ENCODE measurements at regions not wholly inside any gene's neighbourhood (a gene's known extent, or its start where the extent isn't known, plus 50 kb on each side); places are given as distances from the start of the nearest gene placed in this dataset.

GRCh38 chr3:120544361-120544760 is 51.8 kb upstream of the NDUFB4 start:
- H3K9me3 ChIP-seq (ENCODE audit: control insufficient read depth in 2 of 2, insufficient read depth in 1 of 2, low read depth in 1 of 2, low read length in 1 of 2), result no peaks in the 10 kb centered on the region
- H3K27me3 ChIP-seq (ENCODE audit: control insufficient read depth in 3 of 3, insufficient read depth in 3 of 3, low read length in 3 of 3), result no peaks in the 10 kb centered on the region
- no peak overlapping the region for H3K27ac ChIP-seq (ENCODE audit: low read depth in 1 of 3, low read length in 2 of 3)
- no peak overlapping the region for H3K4me3 ChIP-seq (ENCODE audit: low read depth in 1 of 3, low read length in 3 of 3)
- FAIRE-seq (no peak), DNase-seq (no peak)
- no peaks in the 10 kb centered on the region for H3K36me3 ChIP-seq (ENCODE audit: control insufficient read depth in 3 of 3, insufficient read depth in 2 of 3, low read depth in 1 of 3, low read length in 3 of 3)
- 82 to 91% (median 84%) methylated on average over 2 of the region's 2 CpGs for WGBS, 3 donors
- H3K4me1 ChIP-seq (ENCODE audit: control insufficient read depth in 3 of 3, insufficient read depth in 2 of 3, low read depth in 1 of 3, low read length in 2 of 3), result no peaks in the 10 kb centered on the region

GRCh38 chr3:120536642-120537041 is 59.5 kb upstream of the NDUFB4 start:
- H3K4me3 ChIP-seq (ENCODE audit: low read depth in 1 of 3, low read length in 3 of 3), result no peak overlapping the region
- no peak for DNase-seq
- 48 to 60% (median 54%) methylated on average over 3 of the region's 3 CpGs for WGBS, 3 donors

GRCh38 chr3:120532969-120533368 is 63.2 kb upstream of the NDUFB4 start:
- no peak for DNase-seq
- no peak overlapping the region for H3K4me3 ChIP-seq (ENCODE audit: low read depth in 1 of 3, low read length in 3 of 3)
- no peaks in the 10 kb centered on the region for H3K9me3 ChIP-seq (ENCODE audit: control insufficient read depth in 2 of 2, insufficient read depth in 1 of 2, low read depth in 1 of 2, low read length in 1 of 2)
- H3K4me1 ChIP-seq (ENCODE audit: control insufficient read depth in 3 of 3, insufficient read depth in 2 of 3, low read depth in 1 of 3, low read length in 2 of 3), result no peaks in the 10 kb centered on the region
- no peak overlapping the region for H3K27ac ChIP-seq (ENCODE audit: low read depth in 1 of 3, low read length in 2 of 3)
- H3K36me3 ChIP-seq (ENCODE audit: control insufficient read depth in 3 of 3, insufficient read depth in 2 of 3, low read depth in 1 of 3, low read length in 3 of 3), result no peaks in the 10 kb centered on the region
- H3K27me3 ChIP-seq (ENCODE audit: control insufficient read depth in 3 of 3, insufficient read depth in 3 of 3, low read length in 3 of 3), result no peaks in the 10 kb centered on the region
- 63 to 75% (median 74%) methylated on average over 2 of the region's 2 CpGs for WGBS, 3 donors
- no peak for FAIRE-seq

More at GRCh38 chr3:120536642-120537041, 59.5 kb upstream of the NDUFB4 start:
- no peaks in the 10 kb centered on the region for H3K4me1 ChIP-seq (ENCODE audit: control insufficient read depth in 3 of 3, insufficient read depth in 2 of 3, low read depth in 1 of 3, low read length in 2 of 3)
- no peaks in the 10 kb centered on the region for H3K27me3 ChIP-seq (ENCODE audit: control insufficient read depth in 3 of 3, insufficient read depth in 3 of 3, low read length in 3 of 3)
- no peaks in the 10 kb centered on the region for H3K36me3 ChIP-seq (ENCODE audit: control insufficient read depth in 3 of 3, insufficient read depth in 2 of 3, low read depth in 1 of 3, low read length in 3 of 3)
- no peak overlapping the region for H3K27ac ChIP-seq (ENCODE audit: low read depth in 1 of 3, low read length in 2 of 3)
- H3K9me3 ChIP-seq (ENCODE audit: control insufficient read depth in 2 of 2, insufficient read depth in 1 of 2, low read depth in 1 of 2, low read length in 1 of 2), result no peaks in the 10 kb centered on the region
- FAIRE-seq, result no peak

- FAIRE-seq, result no peak
- Histone ChIP-seq H3K4me3 (ENCODE audit: low read depth in 1 of 3, low read length in 3 of 3) (no peak overlapping the region), H3K9me3 (ENCODE audit: control insufficient read depth in 2 of 2, insufficient read depth in 1 of 2, low read depth in 1 of 2, low read length in 1 of 2) (no peaks in the 10 kb centered on the region), H3K36me3 (ENCODE audit: control insufficient read depth in 3 of 3, insufficient read depth in 2 of 3, low read depth in 1 of 3, low read length in 3 of 3) (no peaks in the 10 kb centered on the region), H3K27me3 (ENCODE audit: control insufficient read depth in 3 of 3, insufficient read depth in 3 of 3, low read length in 3 of 3) (no peaks in the 10 kb centered on the region), H3K4me1 (ENCODE audit: control insufficient read depth in 3 of 3, insufficient read depth in 2 of 3, low read depth in 1 of 3, low read length in 2 of 3) (no peaks in the 10 kb centered on the region), H3K27ac (ENCODE audit: low read depth in 1 of 3, low read length in 2 of 3) (no peak overlapping the region)
- 79 to 88% (median 83%) methylated on average over 6 of the region's 6 CpGs for WGBS, 3 donors
- DNase-seq, result no peak
These were observed 68.0 kb upstream of the NDUFB4 start for GRCh38 chr3:120528163-120528562.

- no peak overlapping the region for H3K27ac ChIP-seq (ENCODE audit: low read depth in 1 of 3, low read length in 2 of 3)
- no peak overlapping the region for H3K4me3 ChIP-seq (ENCODE audit: low read depth in 1 of 3, low read length in 3 of 3)
- FAIRE-seq (no peak), DNase-seq (no peak)
- 73 to 83% (median 77%) methylated on average over 3 of the region's 3 CpGs for WGBS, 3 donors
- no peaks in the 10 kb centered on the region for H3K36me3 ChIP-seq (ENCODE audit: control insufficient read depth in 3 of 3, insufficient read depth in 2 of 3, low read depth in 1 of 3, low read length in 3 of 3)
- H3K9me3 ChIP-seq (ENCODE audit: control insufficient read depth in 2 of 2, insufficient read depth in 1 of 2, low read depth in 1 of 2, low read length in 1 of 2), result no peaks in the 10 kb centered on the region
- H3K4me1 ChIP-seq (ENCODE audit: control insufficient read depth in 3 of 3, insufficient read depth in 2 of 3, low read depth in 1 of 3, low read length in 2 of 3), result no peaks in the 10 kb centered on the region
- H3K27me3 ChIP-seq (ENCODE audit: control insufficient read depth in 3 of 3, insufficient read depth in 3 of 3, low read length in 3 of 3), result no peaks in the 10 kb centered on the region
These were observed 69.9 kb upstream of the NDUFB4 start for GRCh38 chr3:120526011-120526870.

- no peaks in the 10 kb centered on the region for H3K27me3 ChIP-seq (ENCODE audit: control insufficient read depth in 3 of 3, insufficient read depth in 3 of 3, low read length in 3 of 3)
- 54 to 63% (median 60%) methylated on average over 5 of the region's 5 CpGs for WGBS, 3 donors
- no peak overlapping the region for H3K27ac ChIP-seq (ENCODE audit: low read depth in 1 of 3, low read length in 2 of 3)
- H3K9me3 ChIP-seq (ENCODE audit: control insufficient read depth in 2 of 2, insufficient read depth in 1 of 2, low read depth in 1 of 2, low read length in 1 of 2), result no peaks in the 10 kb centered on the region
- H3K36me3 ChIP-seq (ENCODE audit: control insufficient read depth in 3 of 3, insufficient read depth in 2 of 3, low read depth in 1 of 3, low read length in 3 of 3), result no peaks in the 10 kb centered on the region
- FAIRE-seq (no peak), DNase-seq (no peak)
- H3K4me1 ChIP-seq (ENCODE audit: control insufficient read depth in 3 of 3, insufficient read depth in 2 of 3, low read depth in 1 of 3, low read length in 2 of 3), result no peaks in the 10 kb centered on the region
- no peak overlapping the region for H3K4me3 ChIP-seq (ENCODE audit: low read depth in 1 of 3, low read length in 3 of 3)
These were observed 71.8 kb upstream of the NDUFB4 start for GRCh38 chr3:120524171-120524923.

GRCh38 chr3:120516136-120516535 is 65.3 kb upstream of the FSTL1 start:
- no peak for FAIRE-seq
- no peaks in the 10 kb centered on the region for H3K9me3 ChIP-seq (ENCODE audit: control insufficient read depth in 2 of 2, insufficient read depth in 1 of 2, low read depth in 1 of 2, low read length in 1 of 2)
- H3K27me3 ChIP-seq (ENCODE audit: control insufficient read depth in 3 of 3, insufficient read depth in 3 of 3, low read length in 3 of 3), result no peaks in the 10 kb centered on the region
- no peak overlapping the region for H3K27ac ChIP-seq (ENCODE audit: low read depth in 1 of 3, low read length in 2 of 3)
- no peaks in the 10 kb centered on the region for H3K36me3 ChIP-seq (ENCODE audit: control insufficient read depth in 3 of 3, insufficient read depth in 2 of 3, low read depth in 1 of 3, low read length in 3 of 3)
- 28 to 56% (median 46%) methylated on average over 6 of the region's 6 CpGs for WGBS, 3 donors
- DNase-seq, result no peak
- no peaks in the 10 kb centered on the region for H3K4me1 ChIP-seq (ENCODE audit: control insufficient read depth in 3 of 3, insufficient read depth in 2 of 3, low read depth in 1 of 3, low read length in 2 of 3)
- no peak overlapping the region for H3K4me3 ChIP-seq (ENCODE audit: low read depth in 1 of 3, low read length in 3 of 3)

- Histone ChIP-seq H3K4me3 (ENCODE audit: low read depth in 1 of 3, low read length in 3 of 3) (no peak overlapping the region), H3K36me3 (ENCODE audit: control insufficient read depth in 3 of 3, insufficient read depth in 2 of 3, low read depth in 1 of 3, low read length in 3 of 3) (no peaks in the 10 kb centered on the region), H3K4me1 (ENCODE audit: control insufficient read depth in 3 of 3, insufficient read depth in 2 of 3, low read depth in 1 of 3, low read length in 2 of 3) (no peaks in the 10 kb centered on the region), H3K9me3 (ENCODE audit: control insufficient read depth in 2 of 2, insufficient read depth in 1 of 2, low read depth in 1 of 2, low read length in 1 of 2) (no peaks in the 10 kb centered on the region), H3K27me3 (ENCODE audit: control insufficient read depth in 3 of 3, insufficient read depth in 3 of 3, low read length in 3 of 3) (no peaks in the 10 kb centered on the region), H3K27ac (ENCODE audit: low read depth in 1 of 3, low read length in 2 of 3) (no peak overlapping the region)
- DNase-seq (no peak), FAIRE-seq (no peak)
- 66 to 73% (median 67%) methylated on average over 2 of the region's 2 CpGs for WGBS, 3 donors
These were observed 61.9 kb upstream of the FSTL1 start for GRCh38 chr3:120512655-120513054.

All from small intestine (tissue), 7 donors.